Stomach (tissue), 8 donors: ENCODE measurements at regions not wholly inside any gene's neighbourhood (a gene's known extent, or its start where the extent isn't known, plus 50 kb on each side); places are given as distances from the start of the nearest gene placed in this dataset.

Experiments
- DNase-seq, 2 donors: peaks; one replicate each; pipeline versions ENCODE4 v3.0.0 to v3.0.0-alpha.2; 2013 to 2019
- H3K27ac ChIP-seq, 5 donors: fragments of 200-600 bp in 4 of 5; sonication (generic) in 4 of 5; one replicate each; pipeline ENCODE4 v1.5.1; 2013 to 2019; ENCODE audit warnings: mild to moderate bottlenecking in 1 of 5, moderate library complexity in 1 of 5
- H3K27me3 ChIP-seq, 3 donors: fragments of 200-600 bp; sonication (generic); one replicate each; pipeline ENCODE4 v1.5.1; 2017 to 2019; ENCODE audit warnings: mixed run types in 1 of 3
- H3K36me3 ChIP-seq, 4 donors: fragments of 200-600 bp; sonication (generic); 1 replicate in 3 of 4; 2 replicates in 1 of 4; pipeline ENCODE4 v1.5.1; 2016 to 2019
- H3K4me1 ChIP-seq, 4 donors: fragments of 200-600 bp; sonication (generic); one replicate each; pipeline ENCODE4 v1.5.1; 2016 to 2019
- H3K4me3 ChIP-seq, 4 donors: fragments of 200-600 bp; sonication (generic) in 3 of 4; one replicate each; pipeline ENCODE4 v1.5.1; 2016 to 2019; ENCODE audit warnings: mild to moderate bottlenecking in 1 of 4
- H3K9me3 ChIP-seq, 4 donors: fragments of 200-600 bp; sonication (generic); one replicate each; pipeline ENCODE4 v1.5.1; 2016 to 2019
- EP300 ChIP-seq: sonication (generic); formaldehyde crosslinking; IDR thresholded peaks from one replicate; pipeline ENCODE4 v1.6.1; 2017; ENCODE audit warnings: antibody characterized with exemption
- POLR2A ChIP-seq, 4 donors: fragments of 450-650 bp; IDR thresholded peaks; one replicate each; pipeline ENCODE4 v1.6.1; 2016; ENCODE audit warnings: antibody characterized with exemption in 4 of 4, control low read depth in 2 of 4, mild to moderate bottlenecking in 1 of 4, moderate library complexity in 1 of 4
- POLR2AphosphoS5 ChIP-seq, 3 donors: sonication (generic); formaldehyde crosslinking; IDR thresholded peaks; one replicate each; pipeline ENCODE4 v1.6.1; 2016; ENCODE audit warnings: antibody characterized with exemption in 3 of 3
- WGBS, 5 donors: extraction: QIAGEN DNeasy Blood & Tissue Kit in 3 of 5; methylation state at CpG; one replicate each; pipeline versions ENCODE4 v1.1.5 to v1.1.7; 2013 to 2018; 5-methylcytosine and 5-hydroxymethylcytosine counted together
- intact Hi-C: fragments of 100-400 bp; cut with DNase I; formaldehyde crosslinking; loops from one replicate; pipeline ENCODE4 v1.15.1; 2023; ENCODE audit warnings: low total_unique reads
- TF ChIP-seq, protein P1 (sequence below), 7 experiments: fragments of 450-650 bp in 4 of 7; fragments of 200-600 bp in 3 of 7; sonication (generic) in 3 of 7; IDR thresholded peaks; one replicate each; pipeline ENCODE4 v1.5.1; 2016 to 2019; ENCODE audit warnings: antibody characterized with exemption in 7 of 7, control low read depth in 2 of 7, mild to moderate bottlenecking in 1 of 7
- donor health status: healthy with polysubstance abuse.
- donor health status: Bipolar disorder and iron deficiency.
- donor health status: healthy.

DNA sequence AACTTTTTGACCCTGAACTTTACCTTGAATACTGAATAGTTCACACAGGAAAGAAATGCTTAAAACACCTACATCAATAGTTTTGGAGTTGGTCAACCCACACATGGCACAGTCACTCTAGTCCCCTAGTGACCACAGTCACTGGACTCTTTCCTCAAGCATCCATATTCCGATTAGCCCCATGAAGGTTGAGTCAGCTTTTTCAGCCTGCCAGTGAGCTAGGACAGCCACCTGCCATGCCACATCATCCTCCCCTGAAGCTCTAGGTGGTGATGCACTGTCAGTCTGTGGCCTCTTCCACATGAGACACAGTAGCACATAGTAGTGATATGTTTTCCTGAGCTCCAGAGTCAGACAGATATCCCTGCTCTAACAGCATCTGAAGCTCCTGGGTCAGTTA, 537.2 kb downstream of the XPNPEP1 start:
- H3K4me3 ChIP-seq = no peak overlapping the region
- no peaks in the 10 kb centered on the region for H3K27me3 ChIP-seq
- WGBS, 5 donors = 81 to 89% (median 88%) methylated on average over 1 of the region's 1 CpG
- no peak for DNase-seq
- H3K36me3 ChIP-seq = no peaks in the 10 kb centered on the region
- no peaks in the 10 kb centered on the region for H3K4me1 ChIP-seq
- H3K27ac ChIP-seq = no peak overlapping the region
- no peaks in the 10 kb centered on the region for H3K9me3 ChIP-seq
- TF ChIP-seq POLR2AphosphoS5 (IDR thresholded peaks at IDR 0.05) = no peak
- TF ChIP-seq, protein P1, sequence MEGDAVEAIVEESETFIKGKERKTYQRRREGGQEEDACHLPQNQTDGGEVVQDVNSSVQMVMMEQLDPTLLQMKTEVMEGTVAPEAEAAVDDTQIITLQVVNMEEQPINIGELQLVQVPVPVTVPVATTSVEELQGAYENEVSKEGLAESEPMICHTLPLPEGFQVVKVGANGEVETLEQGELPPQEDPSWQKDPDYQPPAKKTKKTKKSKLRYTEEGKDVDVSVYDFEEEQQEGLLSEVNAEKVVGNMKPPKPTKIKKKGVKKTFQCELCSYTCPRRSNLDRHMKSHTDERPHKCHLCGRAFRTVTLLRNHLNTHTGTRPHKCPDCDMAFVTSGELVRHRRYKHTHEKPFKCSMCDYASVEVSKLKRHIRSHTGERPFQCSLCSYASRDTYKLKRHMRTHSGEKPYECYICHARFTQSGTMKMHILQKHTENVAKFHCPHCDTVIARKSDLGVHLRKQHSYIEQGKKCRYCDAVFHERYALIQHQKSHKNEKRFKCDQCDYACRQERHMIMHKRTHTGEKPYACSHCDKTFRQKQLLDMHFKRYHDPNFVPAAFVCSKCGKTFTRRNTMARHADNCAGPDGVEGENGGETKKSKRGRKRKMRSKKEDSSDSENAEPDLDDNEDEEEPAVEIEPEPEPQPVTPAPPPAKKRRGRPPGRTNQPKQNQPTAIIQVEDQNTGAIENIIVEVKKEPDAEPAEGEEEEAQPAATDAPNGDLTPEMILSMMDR (IDR thresholded peaks at IDR 0.05) = no peak
- no peak for TF ChIP-seq EP300
- TF ChIP-seq POLR2A (IDR thresholded peaks at IDR 0.05) = no peak
- intact Hi-C loops = no loop called here

DNA sequence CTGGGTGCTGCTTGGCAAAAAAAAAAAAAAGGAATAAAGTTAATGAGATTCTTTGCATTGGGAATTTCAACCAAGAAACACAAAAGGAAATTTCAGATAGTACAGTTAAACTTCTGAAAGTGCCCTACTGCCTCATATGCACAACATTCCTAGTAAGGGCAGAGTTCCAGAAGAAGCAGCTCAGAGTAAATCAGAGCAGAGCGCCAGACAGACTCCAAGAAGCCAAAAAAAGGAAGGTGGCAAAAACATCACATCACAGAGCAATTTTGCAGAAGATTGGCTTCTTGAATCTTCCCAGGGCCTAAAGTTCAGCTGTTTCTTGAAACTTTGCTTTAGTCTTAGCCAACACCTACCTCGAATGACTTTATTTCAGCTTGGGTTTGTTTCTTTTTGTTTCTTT, 544.1 kb downstream of the XPNPEP1 start:
- Histone ChIP-seq H3K4me1 (no peaks in the 10 kb centered on the region), H3K27me3 (no peaks in the 10 kb centered on the region), H3K9me3 (no peaks in the 10 kb centered on the region), H3K4me3 (no peak overlapping the region), H3K36me3 (no peaks in the 10 kb centered on the region), H3K27ac (no peak overlapping the region)
- intact Hi-C loops = no loop called here
- no peak for TF ChIP-seq EP300
- TF ChIP-seq POLR2AphosphoS5 (IDR thresholded peaks at IDR 0.05) = no peak
- TF ChIP-seq, protein P1 (IDR thresholded peaks at IDR 0.05) = no peak
- no peak for TF ChIP-seq POLR2A (IDR thresholded peaks at IDR 0.05)
- DNase-seq = no peak
- 55 to 76% (median 69%) methylated on average over 2 of the region's 2 CpGs for WGBS, 5 donors

DNA sequence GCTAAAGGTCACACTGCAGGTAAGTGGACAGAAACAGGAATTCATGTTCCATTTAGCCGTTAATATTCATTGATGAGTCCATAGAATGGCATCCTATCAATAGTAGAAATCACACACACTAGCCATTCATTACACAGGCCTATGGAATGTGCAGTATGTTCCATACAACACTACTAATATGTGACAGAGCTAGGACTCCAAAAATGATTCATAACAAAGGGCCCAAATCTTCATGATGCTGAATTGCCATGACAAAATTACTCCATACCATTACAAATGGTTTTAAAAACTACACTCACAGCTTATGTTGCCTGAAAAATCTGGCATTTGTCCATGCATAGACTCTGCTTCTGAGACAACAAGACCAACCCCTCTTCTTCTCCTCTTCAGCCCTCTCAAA, 549.1 kb downstream of the XPNPEP1 start:
- intact Hi-C loops = no loop called here
- peaks cover 0 to 10% (median 0%) of the 10 kb centered on the region in 4 donors for H3K9me3 ChIP-seq
- H3K36me3 ChIP-seq = no peaks in the 10 kb centered on the region
- H3K4me3 ChIP-seq = no peak overlapping the region
- no peak for DNase-seq
- H3K4me1 ChIP-seq = no peaks in the 10 kb centered on the region
- no peaks in the 10 kb centered on the region for H3K27me3 ChIP-seq
- no peak overlapping the region for H3K27ac ChIP-seq
- TF ChIP-seq, protein P1 (IDR thresholded peaks at IDR 0.05) = no peak
- TF ChIP-seq POLR2A (IDR thresholded peaks at IDR 0.05) (no peak), EP300 (no peak), POLR2AphosphoS5 (IDR thresholded peaks at IDR 0.05) (no peak)
- WGBS, 5 donors = 73 to 88% (median 80%) methylated on average over 1 of the region's 1 CpG

DNA sequence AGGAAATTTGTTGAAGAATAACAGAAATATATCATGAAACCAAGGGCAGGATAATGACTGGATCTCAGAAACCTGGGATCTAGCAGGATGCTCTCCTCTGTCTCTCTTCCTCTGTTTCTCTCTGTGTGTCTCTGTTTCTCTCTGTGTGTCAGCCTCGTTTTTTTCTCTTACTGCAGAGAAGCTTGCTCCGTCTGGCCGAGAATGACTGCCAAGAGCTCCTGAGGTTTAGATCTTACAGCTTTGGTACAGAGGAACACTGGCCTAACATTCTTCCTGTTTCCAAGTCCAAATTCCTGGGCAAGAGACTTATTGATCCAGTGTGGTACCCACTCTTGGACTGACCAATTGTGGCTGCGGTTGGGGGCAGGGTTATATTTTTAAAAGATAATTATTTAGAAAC, 564.0 kb downstream of the XPNPEP1 start:
- H3K27me3 ChIP-seq = no peaks in the 10 kb centered on the region
- intact Hi-C loops = no loop called here
- no peak overlapping the region for H3K4me3 ChIP-seq
- H3K36me3 ChIP-seq = no peaks in the 10 kb centered on the region
- H3K9me3 ChIP-seq = peaks cover 0 to 4% (median 0%) of the 10 kb centered on the region in 4 donors
- no peak for DNase-seq
- no peak overlapping the region for H3K27ac ChIP-seq
- 40 to 61% (median 49%) methylated on average over 4 of the region's 4 CpGs for WGBS, 5 donors
- H3K4me1 ChIP-seq = peaks cover 0 to 9% (median 2%) of the 10 kb centered on the region in 4 donors
- no peak for TF ChIP-seq POLR2A (IDR thresholded peaks at IDR 0.05)
- no peak for TF ChIP-seq POLR2AphosphoS5 (IDR thresholded peaks at IDR 0.05)
- TF ChIP-seq, protein P1 (IDR thresholded peaks at IDR 0.05) = no peak
- no peak for TF ChIP-seq EP300
